IPS-NIHi7 (cell line): ENCODE measurements at regions not wholly inside any gene's neighbourhood (a gene's known extent, or its start where the extent isn't known, plus 50 kb on each side); places are given as distances from the start of the nearest gene placed in this dataset.
"Not testable (repeated sequence)": the region's sequence is repeated elsewhere in the genome, so short reads cannot be mapped to it uniquely, and the experiment has no call there.

Experiments used
- DNase-seq: peaks from one replicate; pipeline ENCODE4 v3.0.0; 2012; ENCODE audit warnings: mixed read lengths; ENCODE audit errors: extremely low spot score

DNA sequence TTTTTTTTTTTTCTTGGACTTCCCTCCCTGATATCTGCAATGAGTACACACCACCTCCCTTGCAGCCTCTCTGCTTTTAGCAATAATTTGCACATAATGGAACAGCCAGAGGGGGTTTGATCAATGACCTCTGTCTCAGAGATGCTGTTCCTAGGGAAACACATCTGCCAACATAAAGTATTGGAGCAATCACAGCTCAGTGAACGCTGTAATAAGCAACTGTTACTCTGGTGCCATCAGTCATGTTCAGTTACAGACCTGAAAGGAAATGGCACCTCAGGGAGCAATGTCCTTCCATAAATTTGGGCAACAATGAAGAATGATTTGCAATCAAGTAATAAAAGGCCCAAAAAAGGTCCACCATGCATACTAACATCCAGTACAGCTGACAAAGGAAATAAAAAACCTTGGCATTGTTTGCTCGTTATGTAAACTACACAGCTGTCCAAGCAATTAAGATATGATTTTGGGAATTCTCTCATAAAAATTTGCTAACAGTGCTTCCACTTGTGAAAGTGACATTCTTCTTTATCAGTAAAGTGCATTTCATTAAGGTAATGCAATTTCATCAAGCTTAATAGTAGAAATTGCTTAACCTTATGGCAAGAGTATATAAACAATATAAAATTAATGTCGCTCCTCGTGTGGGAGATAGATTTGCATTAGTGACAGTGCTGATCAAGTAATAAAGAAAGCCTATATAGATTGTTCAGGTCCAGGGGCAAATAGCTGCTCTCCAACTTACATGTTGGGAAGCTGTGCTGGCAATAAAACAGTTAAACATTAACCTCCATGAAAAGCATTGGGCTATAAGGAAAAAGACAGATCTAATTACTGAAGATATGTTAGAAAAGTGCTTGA is 167.8 kb downstream of the RASEF start:
- no peak for DNase-seq

- no peak for DNase-seq
Measured at GRCh38 chr9:82895822-82896110, 167.2 kb downstream of the RASEF start.

GRCh38 chr9:82903503-82903902 is 159.4 kb downstream of the RASEF start:
- peak; percentile 26 for DNase-seq

DNA sequence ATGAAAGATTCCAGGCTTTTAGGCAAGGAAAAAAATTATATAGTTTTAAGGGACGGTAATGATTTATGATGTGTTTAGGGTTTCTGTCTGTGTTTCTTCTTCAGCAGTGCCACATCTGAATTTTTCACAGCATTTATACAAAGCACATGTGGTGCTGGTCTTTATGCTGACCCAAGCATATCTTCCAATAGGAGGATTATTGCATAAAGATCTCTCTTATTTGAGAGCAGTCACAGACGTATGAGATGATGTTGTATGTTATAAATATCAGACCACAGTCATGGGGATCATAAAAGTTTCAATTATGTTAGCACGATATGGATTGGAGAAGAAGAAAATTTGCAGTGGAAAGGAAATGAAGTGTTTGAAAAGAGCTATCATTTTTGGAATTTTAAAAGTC is 150.9 kb downstream of the RASEF start:
- DNase-seq = no peak

- DNase-seq = peak; percentile 31
Measured at GRCh38 chr9:82912645-82913044, 150.3 kb downstream of the RASEF start.

GRCh38 chr9:82916238-82916637 is 146.7 kb downstream of the RASEF start:
- not testable (repeated sequence) for DNase-seq

- no peak for DNase-seq
Measured at GRCh38 chr9:82920154-82920553, 142.8 kb downstream of the RASEF start.

GRCh38 chr9:82922686-82923085 is 140.3 kb downstream of the RASEF start:
- no peak for DNase-seq

DNA sequence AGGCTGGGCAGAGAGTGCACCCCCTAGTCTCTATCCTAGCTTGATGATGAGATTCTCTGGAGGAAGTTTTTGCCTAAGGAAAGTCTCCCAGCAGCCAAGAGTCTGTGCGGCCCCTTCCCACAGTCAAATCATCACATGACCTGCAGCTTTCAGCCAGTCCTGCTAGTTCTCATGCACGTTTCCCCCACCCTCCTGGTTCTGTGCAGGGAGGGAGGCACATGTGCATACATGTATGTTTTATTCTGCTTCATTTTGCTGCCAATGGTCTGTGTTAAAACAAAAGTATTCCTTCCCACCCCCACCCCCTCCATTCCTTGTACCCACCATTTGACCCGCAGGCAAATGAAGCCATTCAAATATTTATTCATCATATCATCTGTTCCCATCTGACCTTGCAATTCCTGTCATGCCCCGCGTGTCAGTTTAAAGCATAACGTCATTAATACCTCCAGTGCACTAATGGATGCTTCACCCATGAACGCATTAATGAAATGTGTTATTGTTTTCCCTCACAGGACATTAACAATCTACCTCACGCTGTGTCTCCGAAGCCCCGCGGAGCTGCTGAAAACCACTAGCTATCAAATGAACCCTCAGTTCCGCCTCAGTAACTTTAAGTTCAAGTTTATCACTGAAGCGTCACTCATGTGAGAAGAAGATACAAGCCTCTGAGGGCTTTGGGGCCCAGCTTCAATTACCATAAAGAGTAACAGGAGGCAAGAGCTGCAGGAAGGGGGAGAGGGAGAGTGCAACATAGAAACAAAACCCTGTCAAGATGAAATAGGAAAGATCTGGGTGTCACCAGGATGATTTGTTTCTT is 139.6 kb downstream of the RASEF start:
- no peak for DNase-seq

GRCh38 chr9:82923912-82924605 is 138.9 kb downstream of the RASEF start:
- no peak for DNase-seq
